ENCODE measurements at regions not wholly inside any gene's neighbourhood (a gene's known extent, or its start where the extent isn't known, plus 50 kb on each side); places are given as distances from the start of the nearest gene placed in this dataset.
A peak's percentile ranks its signal among the peaks of the same experiment; 100 is the strongest.

GRCh38 chr9:96183751-96184150 is 118.2 kb downstream of the HSD17B3 start:
- intact Hi-C loops (cut with micrococcal nuclease): no loop called here
- ATAC-seq: no peak

GRCh38 chr9:96178153-96178552 is 123.8 kb downstream of the HSD17B3 start:
- ATAC-seq (no peak), DNase-seq (no peak)
- intact Hi-C loops (cut with micrococcal nuclease): no loop called here

More at GRCh38 chr9:96183751-96184150, 118.2 kb downstream of the HSD17B3 start:
- no peak for DNase-seq

GRCh38 chr9:96177719-96178028 is 124.3 kb downstream of the HSD17B3 start:
- DNase-seq (no peak), ATAC-seq (no peak)
- intact Hi-C loops (cut with micrococcal nuclease): no loop called here

- ATAC-seq (peak; percentile 57), DNase-seq (no peak)
- intact Hi-C loops (cut with micrococcal nuclease): no loop called here
These were observed 124.8 kb downstream of the HSD17B3 start for GRCh38 chr9:96177005-96177718.

- ATAC-seq (no peak), DNase-seq (no peak)
- intact Hi-C loops (cut with micrococcal nuclease): no loop called here
These were observed 126.2 kb downstream of the HSD17B3 start for GRCh38 chr9:96175796-96176195.

- DNase-seq (no peak), ATAC-seq (no peak)
- intact Hi-C loops (cut with micrococcal nuclease): no loop called here
These were observed 127.0 kb downstream of the HSD17B3 start for GRCh38 chr9:96175001-96175400.

GRCh38 chr9:96174371-96174770 is 127.6 kb downstream of the HSD17B3 start:
- intact Hi-C loops (cut with micrococcal nuclease): no loop called here
- no peak for ATAC-seq

GRCh38 chr9:96173640-96174039 is 128.3 kb downstream of the HSD17B3 start:
- intact Hi-C loops (cut with micrococcal nuclease): no loop called here
- DNase-seq: no peak
- ATAC-seq: no peak

More at GRCh38 chr9:96174371-96174770, 127.6 kb downstream of the HSD17B3 start:
- no peak for DNase-seq

- ATAC-seq: no peak
- intact Hi-C loops (cut with micrococcal nuclease): no loop called here
- no peak for DNase-seq
These were observed 129.2 kb downstream of the HSD17B3 start for GRCh38 chr9:96172797-96173196.

GRCh38 chr9:96171728-96172127 is 130.2 kb downstream of the HSD17B3 start:
- no peak for ATAC-seq
- intact Hi-C loops (cut with micrococcal nuclease): no loop called here
- DNase-seq: no peak

GRCh38 chr9:96169901-96170300 is 132.1 kb downstream of the HSD17B3 start:
- DNase-seq (no peak), ATAC-seq (no peak)
- intact Hi-C loops (cut with micrococcal nuclease): no loop called here

- ATAC-seq (no peak), DNase-seq (peak; percentile 39)
- intact Hi-C loops (cut with micrococcal nuclease): no loop called here
These were observed 132.5 kb downstream of the HSD17B3 start for GRCh38 chr9:96169484-96169883.

GRCh38 chr9:96168882-96169281 is 133.1 kb downstream of the HSD17B3 start:
- ATAC-seq (no peak), DNase-seq (no peak)
- intact Hi-C loops (cut with micrococcal nuclease): no loop called here

- intact Hi-C loops (cut with micrococcal nuclease): no loop called here
- ATAC-seq (no peak), DNase-seq (no peak)
These were observed 135.0 kb downstream of the HSD17B3 start for GRCh38 chr9:96167011-96167410.

- intact Hi-C loops (cut with micrococcal nuclease): no loop called here
- ATAC-seq: no peak
- DNase-seq: no peak
These were observed 137.7 kb downstream of the HSD17B3 start for GRCh38 chr9:96164268-96164683.

GRCh38 chr9:96163712-96164111 is 138.3 kb downstream of the HSD17B3 start:
- ATAC-seq: no peak
- DNase-seq: no peak
- intact Hi-C loops (cut with micrococcal nuclease): no loop called here

- intact Hi-C loops (cut with micrococcal nuclease): no loop called here
- ATAC-seq (no peak), DNase-seq (no peak)
These were observed 138.8 kb downstream of the HSD17B3 start for GRCh38 chr9:96163161-96163560.

- no peak for ATAC-seq
- intact Hi-C loops (cut with micrococcal nuclease): no loop called here
- DNase-seq: no peak
These were observed 140.2 kb downstream of the HSD17B3 start for GRCh38 chr9:96161819-96162218.

GRCh38 chr9:96160866-96161265 is 141.1 kb downstream of the HSD17B3 start:
- DNase-seq: no peak
- intact Hi-C loops (cut with micrococcal nuclease): no loop called here
- ATAC-seq: no peak

GRCh38 chr9:96160168-96160567 is 141.8 kb downstream of the HSD17B3 start:
- intact Hi-C loops (cut with micrococcal nuclease): no loop called here
- ATAC-seq: no peak
- no peak for DNase-seq

GRCh38 chr9:96159596-96159995 is 142.4 kb downstream of the HSD17B3 start:
- intact Hi-C loops (cut with micrococcal nuclease): no loop called here
- ATAC-seq (no peak), DNase-seq (no peak)
